Stimulated activated naive CD4-positive, alpha-beta T cell treated with Interleukin-2 at 50 U/mL for 16 hours (primary cell): ENCODE measurements at regions not wholly inside any gene's neighbourhood (a gene's known extent, or its start where the extent isn't known, plus 50 kb on each side); places are given as distances from the start of the nearest gene placed in this dataset.
"Not testable (repeated sequence)": the region's sequence is repeated elsewhere in the genome, so short reads cannot be mapped to it uniquely, and the experiment has no call there.

Source experiments
- DNase-seq: peaks from one replicate; lab custom pipeline; 2025; lab: John Stamatoyannopoulos, UW

GRCh38 chr10:128577958-128578750, 451.9 kb upstream of the MKI67 start:
- no peak for DNase-seq

- no peak for DNase-seq
Observed at GRCh38 chr10:128578766-128579165, 452.5 kb upstream of the MKI67 start.

GRCh38 chr10:128579280-128579865, 453.1 kb upstream of the MKI67 start:
- no peak for DNase-seq

- DNase-seq = no peak
Observed at GRCh38 chr10:128579901-128580300, 453.7 kb upstream of the MKI67 start.

GRCh38 chr10:128583125-128583524, 456.9 kb upstream of the MKI67 start:
- DNase-seq = not testable (repeated sequence)

GRCh38 chr10:128586599-128586998, 460.4 kb upstream of the MKI67 start:
- not testable (repeated sequence) for DNase-seq

GRCh38 chr10:128587689-128588088, 461.5 kb upstream of the MKI67 start:
- no peak for DNase-seq

GRCh38 chr10:128588402-128588801, 462.2 kb upstream of the MKI67 start:
- no peak for DNase-seq

- DNase-seq = no peak
Observed at GRCh38 chr10:128594688-128595087, 468.5 kb upstream of the MKI67 start.

GRCh38 chr10:128596906-128597305, 470.7 kb upstream of the MKI67 start:
- no peak for DNase-seq

- DNase-seq = no peak
Observed at GRCh38 chr10:128599030-128599429, 472.8 kb upstream of the MKI67 start.

GRCh38 chr10:128599538-128599937, 473.3 kb upstream of the MKI67 start:
- DNase-seq = no peak

- DNase-seq = no peak
Observed at GRCh38 chr10:128602183-128602582, 476.0 kb upstream of the MKI67 start.

GRCh38 chr10:128604025-128604424, 477.8 kb upstream of the MKI67 start:
- no peak for DNase-seq

- no peak for DNase-seq
Observed at GRCh38 chr10:128605180-128605579, 479.0 kb upstream of the MKI67 start.

- no peak for DNase-seq
Observed at GRCh38 chr10:128606055-128606454, 479.8 kb upstream of the MKI67 start.

GRCh38 chr10:128608791-128609190, 482.6 kb upstream of the MKI67 start:
- DNase-seq = no peak

- DNase-seq = no peak
Observed at GRCh38 chr10:128609460-128609859, 483.2 kb upstream of the MKI67 start.

GRCh38 chr10:128610113-128610512, 483.9 kb upstream of the MKI67 start:
- no peak for DNase-seq

- no peak for DNase-seq
Observed at GRCh38 chr10:128612195-128612594, 486.0 kb upstream of the MKI67 start.

GRCh38 chr10:128612631-128613030, 486.4 kb upstream of the MKI67 start:
- DNase-seq = no peak

GRCh38 chr10:128614016-128614605, 487.9 kb upstream of the MKI67 start:
- DNase-seq = no peak

- no peak for DNase-seq
Observed at GRCh38 chr10:128614802-128615553, 488.8 kb upstream of the MKI67 start.
